Ovary (tissue), 3 donors: ENCODE measurements at regions not wholly inside any gene's neighbourhood (a gene's known extent, or its start where the extent isn't known, plus 50 kb on each side); places are given as distances from the start of the nearest gene placed in this dataset.

Source experiments
- CTCF ChIP-seq, 3 donors: fragments of 450-650 bp in 2 of 3; fragments of 200-600 bp in 1 of 3; IDR thresholded peaks; one replicate each; pipeline versions ENCODE4 v1.5.1 to v1.8.0; 2016 to 2022; ENCODE audit warnings: antibody characterized with exemption in 3 of 3, mild to moderate bottlenecking in 1 of 3
- POLR2A ChIP-seq: fragments of 450-650 bp; IDR thresholded peaks from one replicate; pipeline ENCODE4 v1.6.1; 2017; ENCODE audit warnings: antibody characterized with exemption, mild to moderate bottlenecking, moderate library complexity
- donor health status: DM: no; HTN: no; CAD: no.

GRCh38 chr9:38200431-38200830 is 131.4 kb upstream of the SHB start:
- TF ChIP-seq CTCF (IDR thresholded peaks at IDR 0.05) (no peak), POLR2A (no peak)
